ENCODE measurements at regions not wholly inside any gene's neighbourhood (a gene's known extent, or its start where the extent isn't known, plus 50 kb on each side); places are given as distances from the start of the nearest gene placed in this dataset.
A peak's percentile ranks its signal among the peaks of the same experiment; 100 is the strongest.

- no peaks in the 10 kb centered on the region for H3K9me3 ChIP-seq (ENCODE audit: control insufficient read depth, insufficient read depth, low read depth, low read length)
- H3K27ac ChIP-seq (ENCODE audit: extremely low read depth, low read depth, low read length) = no peak overlapping the region
- H3K4me3 ChIP-seq (ENCODE audit: low read depth, low read length) = no peak overlapping the region
- H3K36me3 ChIP-seq (ENCODE audit: control insufficient read depth in 2 of 2, insufficient read depth in 1 of 2, low read length in 2 of 2) = no peaks in the 10 kb centered on the region
- CTCF ChIA-PET = no interaction called here
- no peaks in the 10 kb centered on the region for H3K4me1 ChIP-seq (ENCODE audit: control insufficient read depth, insufficient read depth, low read length)
- no peak for TF ChIP-seq ZBTB6 (tag by site-specific recombination; IDR thresholded peaks at IDR 0.05)
- TF ChIP-seq ZNF366 (tag by site-specific recombination; conservative IDR thresholded peaks at IDR 0.05) = no peak
- no peak for TF ChIP-seq REST (tag by site-specific recombination; IDR thresholded peaks at IDR 0.05)
- TF ChIP-seq ZNF394 (tag by site-specific recombination; IDR thresholded peaks at IDR 0.05; ENCODE audit: borderline replicate concordance) = no peak
- TF ChIP-seq ZBTB10 (tag by site-specific recombination; IDR thresholded peaks at IDR 0.05) = no peak
- TF ChIP-seq SP7 (tag by site-specific recombination; IDR thresholded peaks at IDR 0.05) = no peak
- no peak for TF ChIP-seq ZNF404 (tag by site-specific recombination; IDR thresholded peaks at IDR 0.05)
- TF ChIP-seq ZNF266 (tag by site-specific recombination; IDR thresholded peaks at IDR 0.05; ENCODE audit: low read depth) = no peak
- POLR2A ChIA-PET = no interaction called here
Observed at GRCh38 chr3:174681784-174682183, 177.3 kb upstream of the NAALADL2 start.

- Histone ChIP-seq H3K4me1 (ENCODE audit: control insufficient read depth, insufficient read depth, low read length) (no peaks in the 10 kb centered on the region), H3K27ac (ENCODE audit: extremely low read depth, low read depth, low read length) (no peak overlapping the region), H3K36me3 (ENCODE audit: control insufficient read depth in 2 of 2, insufficient read depth in 1 of 2, low read length in 2 of 2) (no peaks in the 10 kb centered on the region), H3K9me3 (ENCODE audit: control insufficient read depth, insufficient read depth, low read depth, low read length) (no peaks in the 10 kb centered on the region), H3K4me3 (ENCODE audit: low read depth, low read length) (no peak overlapping the region)
- ChIA-PET POLR2A (no interaction called here), CTCF (no interaction called here)
- TF ChIP-seq ZNF146 (tag by site-specific recombination; IDR thresholded peaks at IDR 0.05) (peak; percentile 92), ZNF362 (tag by site-specific recombination; IDR thresholded peaks at IDR 0.05) (no peak), ZNF571 (tag by site-specific recombination; IDR thresholded peaks at IDR 0.05) (no peak)
Observed at GRCh38 chr3:174685796-174686195, 173.3 kb upstream of the NAALADL2 start.

GRCh38 chr3:174697310-174697709 is 161.8 kb upstream of the NAALADL2 start:
- Histone ChIP-seq H3K36me3 (ENCODE audit: control insufficient read depth in 2 of 2, insufficient read depth in 1 of 2, low read length in 2 of 2) (no peaks in the 10 kb centered on the region), H3K4me1 (ENCODE audit: control insufficient read depth, insufficient read depth, low read length) (no peaks in the 10 kb centered on the region), H3K9me3 (ENCODE audit: control insufficient read depth, insufficient read depth, low read depth, low read length) (no peaks in the 10 kb centered on the region), H3K27ac (ENCODE audit: extremely low read depth, low read depth, low read length) (no peak overlapping the region), H3K4me3 (ENCODE audit: low read depth, low read length) (no peak overlapping the region)
- ChIA-PET POLR2A (no interaction called here), CTCF (interaction anchor here (0.6 kb wide), 3 partner anchors 153 to 1733 kb away, joined by 3 to 4 read pairs (median 3); no protein-coding TSS in a partner anchor)
- TF ChIP-seq ZNF658 (tag by site-specific recombination; IDR thresholded peaks at IDR 0.05) = no peak
- TF ChIP-seq ZNF561 (tag by site-specific recombination; IDR thresholded peaks at IDR 0.05; ENCODE audit: borderline replicate concordance) = no peak
- TF ChIP-seq ZNF266 (tag by site-specific recombination; IDR thresholded peaks at IDR 0.05; ENCODE audit: low read depth) = no peak
- TF ChIP-seq BCL11B (tag by site-specific recombination; IDR thresholded peaks at IDR 0.05; ENCODE audit: low read depth) = no peak

All from HEK293 (cell line).